Liver (tissue), 8 donors: ENCODE measurements at regions not wholly inside any gene's neighbourhood (a gene's known extent, or its start where the extent isn't known, plus 50 kb on each side); places are given as distances from the start of the nearest gene placed in this dataset.

ENCODE experiments used
- DNase-seq: peaks from one replicate; pipeline ENCODE4 v3.0.0-alpha.2; 2017; ENCODE audit warnings: low spot score
- H3K27ac ChIP-seq, 2 donors: one replicate each; pipeline ENCODE4 v1.7.0; 2013; ENCODE audit warnings: inconsistent platforms in 2 of 2, low read length in 2 of 2, control low read depth in 1 of 2, low read depth in 1 of 2, mild to moderate bottlenecking in 1 of 2
- H3K27me3 ChIP-seq, 4 donors: one replicate each; pipeline versions ENCODE4 v1.6.1 to v1.7.0; 2013; ENCODE audit warnings: low read length in 3 of 4, inconsistent platforms in 1 of 4, mild to moderate bottlenecking in 1 of 4, moderate library complexity in 1 of 4; ENCODE audit not compliant: control insufficient read depth in 4 of 4, insufficient read depth in 4 of 4
- H3K36me3 ChIP-seq, 4 donors: one replicate each; pipeline versions ENCODE4 v1.6.1 to v1.7.0; 2013; ENCODE audit warnings: low read length in 3 of 4, mild to moderate bottlenecking in 3 of 4, low read depth in 1 of 4, moderate library complexity in 1 of 4; ENCODE audit not compliant: control insufficient read depth in 4 of 4, insufficient read depth in 3 of 4
- H3K4me1 ChIP-seq, 4 donors: one replicate each; pipeline versions ENCODE4 v1.6.1 to v1.7.0; 2013; ENCODE audit warnings: low read length in 3 of 4, mild to moderate bottlenecking in 3 of 4, moderate library complexity in 1 of 4; ENCODE audit not compliant: control insufficient read depth in 4 of 4, insufficient read depth in 4 of 4
- H3K4me3 ChIP-seq, 3 donors: one replicate each; pipeline versions ENCODE4 v1.6.1 to v1.7.0; 2013; ENCODE audit warnings: low read length in 3 of 3, control low read depth in 1 of 3, low read depth in 1 of 3, mild to moderate bottlenecking in 1 of 3
- H3K9ac ChIP-seq, 2 donors: one replicate each; pipeline ENCODE4 v1.7.0; 2013; ENCODE audit warnings: low read length in 2 of 2, mild to moderate bottlenecking in 2 of 2, moderate library complexity in 2 of 2, control low read depth in 1 of 2, low read depth in 1 of 2
- H3K9me3 ChIP-seq, 4 donors: one replicate each; pipeline versions ENCODE4 v1.6.1 to v1.7.0; 2013; ENCODE audit warnings: low read length in 3 of 4; ENCODE audit not compliant: control insufficient read depth in 4 of 4
- ATF3 ChIP-seq: IDR thresholded peaks from 2 replicates; pipeline ENCODE4 v1.6.1; 2016; ENCODE audit warnings: antibody characterized with exemption
- CTCF ChIP-seq: fragments of 150-350 bp; IDR thresholded peaks from 2 replicates; pipeline ENCODE4 v1.5.1; 2017; ENCODE audit warnings: improper control_type of control experiment, low read depth, low read length; ENCODE audit not compliant: missing input control
- EGR1 ChIP-seq, 2 donors: IDR thresholded peaks; 2 replicates each; pipeline ENCODE4 v1.6.1; 2016 to 2018; ENCODE audit warnings: antibody characterized with exemption in 2 of 2, low read depth in 2 of 2
- FOXA1 ChIP-seq: IDR thresholded peaks from 2 replicates; pipeline ENCODE4 v1.6.1; 2016; ENCODE audit warnings: antibody characterized with exemption
- FOXA2 ChIP-seq: IDR thresholded peaks from 2 replicates; pipeline ENCODE4 v1.6.1; 2016; ENCODE audit warnings: antibody characterized with exemption
- GABPA ChIP-seq, 2 donors: IDR thresholded peaks in 1 of 2; conservative IDR thresholded peaks in 1 of 2; 2 replicates each; pipeline ENCODE4 v1.6.1; 2016; ENCODE audit warnings: antibody characterized with exemption in 2 of 2, mild to moderate bottlenecking in 1 of 2, moderate library complexity in 1 of 2
- HNF4A ChIP-seq, 2 donors: conservative IDR thresholded peaks; 2 replicates each; pipeline ENCODE4 v1.6.1; 2016; ENCODE audit warnings: antibody characterized with exemption in 2 of 2, mild to moderate bottlenecking in 2 of 2
- HNF4G ChIP-seq: IDR thresholded peaks from 2 replicates; pipeline ENCODE4 v1.6.1; 2016; ENCODE audit warnings: antibody characterized with exemption
- JUND ChIP-seq, 2 donors: IDR thresholded peaks; 2 replicates each; pipeline ENCODE4 v1.6.1; 2016; ENCODE audit warnings: antibody characterized with exemption in 2 of 2
- MAX ChIP-seq: IDR thresholded peaks from 2 replicates; pipeline ENCODE4 v1.6.1; 2016; ENCODE audit warnings: antibody characterized with exemption
- NR2F2 ChIP-seq: IDR thresholded peaks from 2 replicates; pipeline ENCODE4 v1.6.1; 2016; ENCODE audit warnings: antibody characterized with exemption
- RAD21 ChIP-seq, 2 donors: IDR thresholded peaks; 2 replicates each; pipeline ENCODE4 v1.6.1; 2016; ENCODE audit warnings: antibody characterized with exemption in 2 of 2, mild to moderate bottlenecking in 2 of 2
- REST ChIP-seq: IDR thresholded peaks from 2 replicates; pipeline ENCODE4 v1.6.1; 2016; ENCODE audit warnings: antibody characterized with exemption, mild to moderate bottlenecking
- RXRA ChIP-seq, 2 donors: IDR thresholded peaks; 2 replicates each; pipeline ENCODE4 v1.6.1; 2017 to 2018; ENCODE audit warnings: antibody characterized with exemption in 2 of 2, mild to moderate bottlenecking in 1 of 2
- SP1 ChIP-seq: IDR thresholded peaks from 2 replicates; pipeline ENCODE4 v1.6.1; 2018; ENCODE audit warnings: antibody characterized with exemption, mild to moderate bottlenecking
- TAF1 ChIP-seq: conservative IDR thresholded peaks from 2 replicates; pipeline ENCODE4 v1.6.1; 2016; ENCODE audit warnings: antibody characterized with exemption, mild to moderate bottlenecking
- YY1 ChIP-seq: IDR thresholded peaks from 2 replicates; pipeline ENCODE4 v1.6.1; 2016; ENCODE audit warnings: antibody characterized with exemption, mild to moderate bottlenecking
- ZBTB33 ChIP-seq: IDR thresholded peaks from 2 replicates; pipeline ENCODE4 v1.6.1; 2016; ENCODE audit warnings: antibody characterized with exemption
- WGBS: extraction: QIAGEN DNeasy Blood & Tissue Kit; methylation state at CpG from one replicate; pipeline ENCODE4 v1.1.7; 2013; 5-methylcytosine and 5-hydroxymethylcytosine counted together
- donor health status: healthy.
- donor health status: healthy.
- donor health status: healthy.
- donor health status: healthy.
- donor health status: healthy.

- Histone ChIP-seq H3K36me3 (no peaks in the 10 kb centered on the region), H3K27ac (no peak overlapping the region)
- DNase-seq: no peak
Observed at GRCh38 chr20:11136691-11137090, 462.9 kb upstream of the JAG1 start.

GRCh38 chr20:11137688-11138087, 463.9 kb upstream of the JAG1 start:
- TF ChIP-seq FOXA2: no peak
- no peak for TF ChIP-seq MAX
- TF ChIP-seq ATF3: no peak
- no peak for TF ChIP-seq FOXA1
- TF ChIP-seq REST: no peak
- TF ChIP-seq CTCF: no peak
- no peak for TF ChIP-seq YY1
- TF ChIP-seq TAF1: no peak
- no peak for TF ChIP-seq ZBTB33
- no peak for TF ChIP-seq RAD21 (IDR thresholded peaks at IDR 0.05)
- TF ChIP-seq HNF4G: no peak
- TF ChIP-seq EGR1 (IDR thresholded peaks at IDR 0.05; ENCODE audit: low read depth in 2 of 2): no peak
- TF ChIP-seq HNF4A (conservative IDR thresholded peaks at IDR 0.05): no peak
- TF ChIP-seq GABPA (IDR thresholded peaks at IDR 0.05 in 1 of 2, conservative IDR thresholded peaks at IDR 0.05 in 1 of 2): no peak
- TF ChIP-seq JUND (IDR thresholded peaks at IDR 0.05): no peak
- no peak for TF ChIP-seq NR2F2
- no peak for TF ChIP-seq SP1
- no peak for TF ChIP-seq RXRA (IDR thresholded peaks at IDR 0.05)
- WGBS: 69% methylated on average over 3 of the region's 3 CpGs
- no peak for DNase-seq

More at GRCh38 chr20:11136691-11137090, 462.9 kb upstream of the JAG1 start:
- H3K4me3 ChIP-seq: no peak overlapping the region
- no peak overlapping the region for H3K9ac ChIP-seq
- peaks cover 0 to 3% (median 0%) of the 10 kb centered on the region in 4 donors for H3K9me3 ChIP-seq
- no peaks in the 10 kb centered on the region for H3K27me3 ChIP-seq
- H3K4me1 ChIP-seq: no peaks in the 10 kb centered on the region
- TF ChIP-seq SP1: no peak
- TF ChIP-seq YY1: no peak
- TF ChIP-seq MAX: no peak
- no peak for TF ChIP-seq RXRA (IDR thresholded peaks at IDR 0.05)
- no peak for TF ChIP-seq FOXA2
- no peak for TF ChIP-seq GABPA (IDR thresholded peaks at IDR 0.05 in 1 of 2, conservative IDR thresholded peaks at IDR 0.05 in 1 of 2)
- TF ChIP-seq EGR1 (IDR thresholded peaks at IDR 0.05; ENCODE audit: low read depth in 2 of 2): no peak
- no peak for TF ChIP-seq RAD21 (IDR thresholded peaks at IDR 0.05)
- no peak for TF ChIP-seq TAF1
- no peak for TF ChIP-seq ZBTB33

More at GRCh38 chr20:11137688-11138087, 463.9 kb upstream of the JAG1 start:
- peaks cover 0 to 3% (median 0%) of the 10 kb centered on the region in 4 donors for H3K9me3 ChIP-seq
- no peak overlapping the region for H3K4me3 ChIP-seq
- no peaks in the 10 kb centered on the region for H3K36me3 ChIP-seq
- H3K9ac ChIP-seq: no peak overlapping the region
- no peak overlapping the region for H3K27ac ChIP-seq
- no peaks in the 10 kb centered on the region for H3K4me1 ChIP-seq
- no peaks in the 10 kb centered on the region for H3K27me3 ChIP-seq
